Lower lobe of right lung (tissue), 2 donors: ENCODE measurements at regions not wholly inside any gene's neighbourhood (a gene's known extent, or its start where the extent isn't known, plus 50 kb on each side); places are given as distances from the start of the nearest gene placed in this dataset.

Experiments
- ATAC-seq, 2 donors: fragments of 200-7000 bp; cut with Tn5 transposase; one replicate each; pipeline ENCODE4 v1.9.1; 2020 to 2022; ENCODE audit warnings: mild to moderate bottlenecking in 2 of 2, moderate library complexity in 2 of 2
- DNase-seq: peaks from one replicate; pipeline ENCODE4 v3.0.0-alpha.2; 2020
- H3K27ac ChIP-seq: fragments of 200-600 bp; one replicate; pipeline ENCODE4 v1.8.0; 2022
- H3K27me3 ChIP-seq: fragments of 200-600 bp; one replicate; pipeline ENCODE4 v1.8.0; 2022; ENCODE audit warnings: low read depth
- H3K36me3 ChIP-seq: fragments of 200-600 bp; one replicate; pipeline ENCODE4 v1.8.0; 2022; ENCODE audit warnings: mild to moderate bottlenecking
- H3K4me1 ChIP-seq: fragments of 200-600 bp; one replicate; pipeline ENCODE4 v1.8.0; 2022
- H3K4me3 ChIP-seq: fragments of 200-600 bp; one replicate; pipeline ENCODE4 v1.8.0; 2022; ENCODE audit warnings: mild to moderate bottlenecking
- H3K9me3 ChIP-seq: fragments of 200-600 bp; one replicate; pipeline ENCODE4 v1.8.0; 2022
- intact Hi-C: fragments of 100-400 bp; cut with DNase I; formaldehyde crosslinking; loops from one replicate; pipeline ENCODE4 v1.11.0; 2022
- TF ChIP-seq, protein P1 (sequence below): fragments of 200-600 bp; IDR thresholded peaks from one replicate; pipeline ENCODE4 v1.8.0; 2022; ENCODE audit warnings: antibody characterized with exemption, mild to moderate bottlenecking
- donor health status: DM: no; HTN: yes; CAD: no; lungs with severe emphysema.

DNA sequence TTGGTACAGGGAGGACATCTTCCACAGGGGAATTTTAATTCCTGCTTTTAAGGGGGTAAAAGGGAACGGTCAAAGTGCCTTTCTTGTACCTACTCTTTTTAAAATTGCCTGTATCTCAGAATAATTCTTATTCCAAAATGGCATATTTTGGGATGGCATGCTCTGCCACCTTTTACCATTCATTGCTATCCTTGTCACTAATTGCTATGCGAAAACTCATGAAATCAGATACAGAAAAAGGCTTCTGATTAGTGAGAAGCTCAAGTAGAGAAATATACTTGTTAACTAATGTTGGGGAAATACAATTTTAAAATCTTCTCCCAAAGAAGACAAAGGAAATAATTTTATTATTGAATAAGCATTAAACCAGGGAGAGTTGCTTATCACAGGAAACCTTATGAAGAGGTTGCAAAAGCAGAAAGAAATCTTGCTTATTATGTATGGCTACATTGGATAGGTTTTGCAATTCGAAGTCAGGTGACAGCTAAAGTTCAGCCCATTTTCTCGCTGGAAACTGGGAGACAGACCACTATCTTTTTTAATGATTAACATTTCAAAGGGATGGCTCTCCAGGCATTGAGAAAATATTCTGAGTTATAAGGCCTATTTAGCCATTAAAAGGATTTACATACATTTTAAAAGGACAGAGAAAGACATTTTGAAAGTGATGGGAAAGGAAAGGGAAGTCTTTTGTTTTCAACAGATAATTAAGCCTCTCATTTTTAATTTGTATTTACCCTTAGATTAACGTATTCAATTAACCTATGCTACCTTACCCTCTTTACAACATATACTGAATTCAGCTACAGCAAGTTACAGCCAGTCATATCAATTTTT is 110.3 kb upstream of the PRSS16 start:
- no peak overlapping the region for H3K4me3 ChIP-seq
- H3K27ac ChIP-seq: no peak overlapping the region
- TF ChIP-seq, protein P1, sequence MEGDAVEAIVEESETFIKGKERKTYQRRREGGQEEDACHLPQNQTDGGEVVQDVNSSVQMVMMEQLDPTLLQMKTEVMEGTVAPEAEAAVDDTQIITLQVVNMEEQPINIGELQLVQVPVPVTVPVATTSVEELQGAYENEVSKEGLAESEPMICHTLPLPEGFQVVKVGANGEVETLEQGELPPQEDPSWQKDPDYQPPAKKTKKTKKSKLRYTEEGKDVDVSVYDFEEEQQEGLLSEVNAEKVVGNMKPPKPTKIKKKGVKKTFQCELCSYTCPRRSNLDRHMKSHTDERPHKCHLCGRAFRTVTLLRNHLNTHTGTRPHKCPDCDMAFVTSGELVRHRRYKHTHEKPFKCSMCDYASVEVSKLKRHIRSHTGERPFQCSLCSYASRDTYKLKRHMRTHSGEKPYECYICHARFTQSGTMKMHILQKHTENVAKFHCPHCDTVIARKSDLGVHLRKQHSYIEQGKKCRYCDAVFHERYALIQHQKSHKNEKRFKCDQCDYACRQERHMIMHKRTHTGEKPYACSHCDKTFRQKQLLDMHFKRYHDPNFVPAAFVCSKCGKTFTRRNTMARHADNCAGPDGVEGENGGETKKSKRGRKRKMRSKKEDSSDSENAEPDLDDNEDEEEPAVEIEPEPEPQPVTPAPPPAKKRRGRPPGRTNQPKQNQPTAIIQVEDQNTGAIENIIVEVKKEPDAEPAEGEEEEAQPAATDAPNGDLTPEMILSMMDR: no peak
- ATAC-seq (no peak), DNase-seq (no peak)
- H3K36me3 ChIP-seq: peaks cover 4% of the 10 kb centered on the region
- peaks cover 35% of the 10 kb centered on the region for H3K4me1 ChIP-seq
- H3K9me3 ChIP-seq: no peaks in the 10 kb centered on the region
- intact Hi-C loops: no loop called here
- H3K27me3 ChIP-seq: no peaks in the 10 kb centered on the region

DNA sequence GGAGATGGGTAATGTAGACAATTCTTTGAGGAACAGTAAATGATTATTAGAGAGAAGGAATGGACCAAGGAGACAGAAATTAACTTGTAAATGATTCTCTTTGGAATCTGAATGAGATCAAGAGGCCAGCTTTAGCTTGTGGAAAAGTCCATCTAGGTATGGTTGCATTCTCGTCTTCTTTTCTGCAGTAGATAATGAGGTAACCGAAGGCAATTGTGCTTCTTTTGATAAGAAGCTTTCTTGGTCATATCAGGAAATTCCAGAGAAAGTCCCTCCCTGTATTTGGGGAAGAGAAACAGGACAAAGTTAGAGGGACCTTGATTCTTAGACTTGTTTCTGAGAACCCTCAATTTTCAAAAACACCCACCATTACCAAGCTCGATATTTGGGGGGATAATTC is 109.1 kb upstream of the PRSS16 start:
- peak overlapping the region; percentile 90 for H3K27ac ChIP-seq
- H3K36me3 ChIP-seq: peaks cover 4% of the 10 kb centered on the region
- intact Hi-C loops: no loop called here
- H3K27me3 ChIP-seq: no peaks in the 10 kb centered on the region
- peaks cover 30% of the 10 kb centered on the region for H3K4me1 ChIP-seq
- ATAC-seq: no peak
- DNase-seq: no peak
- TF ChIP-seq, protein P1: no peak
- H3K4me3 ChIP-seq: peak overlapping the region; percentile 72
- H3K9me3 ChIP-seq: no peaks in the 10 kb centered on the region

DNA sequence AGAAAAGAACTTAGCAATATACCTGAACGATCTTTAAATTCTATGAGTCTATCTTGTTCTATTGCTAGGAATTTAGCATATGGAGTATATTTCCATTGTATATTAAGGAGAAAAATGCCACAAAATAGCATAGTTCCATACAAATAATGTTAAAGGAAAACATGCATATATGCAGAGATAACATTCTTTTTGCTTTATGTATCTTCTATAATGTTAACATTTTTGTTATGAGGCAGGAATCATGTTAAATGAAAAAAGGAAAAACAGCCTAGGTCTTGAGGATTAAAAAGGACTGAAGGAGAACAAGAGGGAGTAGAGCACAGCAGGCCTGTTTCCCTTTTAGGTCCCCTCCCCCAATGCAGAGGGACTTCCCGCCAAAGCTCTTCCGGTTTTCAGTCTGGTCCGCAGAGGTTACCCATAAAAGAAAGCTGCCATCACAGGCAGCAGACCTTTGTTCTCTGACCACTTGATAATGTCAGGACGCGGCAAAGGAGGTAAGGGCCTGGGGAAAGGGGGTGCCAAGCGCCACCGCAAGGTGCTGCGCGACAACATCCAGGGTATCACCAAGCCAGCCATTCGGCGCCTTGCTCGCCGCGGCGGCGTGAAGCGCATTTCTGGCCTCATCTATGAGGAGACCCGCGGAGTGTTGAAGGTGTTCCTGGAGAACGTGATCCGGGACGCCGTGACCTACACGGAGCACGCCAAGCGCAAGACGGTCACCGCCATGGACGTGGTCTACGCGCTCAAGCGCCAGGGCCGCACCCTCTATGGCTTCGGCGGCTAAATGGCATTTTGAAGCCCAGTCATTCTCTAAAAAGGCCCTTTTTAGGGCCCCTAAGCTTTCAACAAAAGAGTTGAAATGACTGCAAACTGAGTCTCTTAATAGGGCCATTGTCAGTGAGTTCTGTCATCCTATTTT is 108.4 kb upstream of the PRSS16 start:
- peak overlapping the region; percentile 72 for H3K4me3 ChIP-seq
- H3K27ac ChIP-seq: peak overlapping the region; percentile 90
- ATAC-seq (peak; percentile 85 to 89), DNase-seq (peak; percentile 60)
- TF ChIP-seq, protein P1: no peak
- H3K36me3 ChIP-seq: peaks cover 4% of the 10 kb centered on the region
- no peaks in the 10 kb centered on the region for H3K27me3 ChIP-seq
- H3K4me1 ChIP-seq: peaks cover 26% of the 10 kb centered on the region
- H3K9me3 ChIP-seq: no peaks in the 10 kb centered on the region
- intact Hi-C loops: no loop called here

- Histone ChIP-seq H3K4me3 (peak overlapping the region; percentile 72), H3K4me1 (peaks cover 31% of the 10 kb centered on the region), H3K36me3 (peaks cover 4% of the 10 kb centered on the region), H3K27ac (peak overlapping the region; percentile 90), H3K27me3 (no peaks in the 10 kb centered on the region), H3K9me3 (no peaks in the 10 kb centered on the region)
- TF ChIP-seq, protein P1: no peak
- no peak for DNase-seq
- intact Hi-C loops: no loop called here
- ATAC-seq: peak; percentile 28 to 34
Observed at GRCh38 chr6:27139756-27140579, 107.5 kb upstream of the PRSS16 start.

- Histone ChIP-seq H3K4me1 (peaks cover 31% of the 10 kb centered on the region), H3K27ac (no peak overlapping the region), H3K4me3 (no peak overlapping the region), H3K27me3 (no peaks in the 10 kb centered on the region), H3K36me3 (peaks cover 4% of the 10 kb centered on the region), H3K9me3 (no peaks in the 10 kb centered on the region)
- DNase-seq (no peak), ATAC-seq (no peak)
- TF ChIP-seq, protein P1: no peak
- intact Hi-C loops: no loop called here
Observed at GRCh38 chr6:27140999-27141528, 106.4 kb upstream of the PRSS16 start.
